Thyroid gland (tissue), 4 donors: ENCODE measurements at regions not wholly inside any gene's neighbourhood (a gene's known extent, or its start where the extent isn't known, plus 50 kb on each side); places are given as distances from the start of the nearest gene placed in this dataset.

ENCODE experiments used
- CTCF ChIP-seq, 6 experiments: fragments of 200-600 bp in 3 of 6; fragments of 450-650 bp in 3 of 6; sonication (generic) in 3 of 6; IDR thresholded peaks; one replicate each; pipeline ENCODE4 v1.5.1; 2016 to 2019; ENCODE audit warnings: antibody characterized with exemption in 6 of 6, mild to moderate bottlenecking in 2 of 6, inconsistent platforms in 1 of 6, moderate library complexity in 1 of 6
- POLR2A ChIP-seq, 2 donors: fragments of 450-650 bp; IDR thresholded peaks; one replicate each; pipeline ENCODE4 v1.6.1; 2017; ENCODE audit warnings: antibody characterized with exemption in 2 of 2, mild to moderate bottlenecking in 2 of 2, moderate library complexity in 1 of 2

DNA sequence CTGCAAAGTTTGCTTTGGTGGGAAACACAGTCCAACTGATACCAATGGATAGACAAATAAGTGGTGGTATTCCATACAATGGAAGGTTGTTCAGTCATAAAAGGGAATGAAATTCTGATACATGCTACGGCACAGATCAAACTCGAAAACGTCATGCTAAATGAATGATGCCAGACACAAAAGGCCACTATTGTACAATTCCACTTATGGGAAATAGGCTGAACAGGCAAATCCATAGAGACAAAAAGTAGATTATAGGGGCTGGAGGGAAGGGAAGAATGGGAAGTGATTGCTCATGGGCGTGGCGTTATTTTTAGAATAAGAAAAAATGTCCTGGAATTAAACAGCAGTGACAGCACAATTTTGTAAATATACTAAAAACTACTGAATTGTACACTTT lies 66.0 kb upstream of the FOXK1 start:
- TF ChIP-seq CTCF (IDR thresholded peaks at IDR 0.05) (no peak), POLR2A (IDR thresholded peaks at IDR 0.05) (no peak)
